ENCODE measurements at regions not wholly inside any gene's neighbourhood (a gene's known extent, or its start where the extent isn't known, plus 50 kb on each side); places are given as distances from the start of the nearest gene placed in this dataset.

DNA sequence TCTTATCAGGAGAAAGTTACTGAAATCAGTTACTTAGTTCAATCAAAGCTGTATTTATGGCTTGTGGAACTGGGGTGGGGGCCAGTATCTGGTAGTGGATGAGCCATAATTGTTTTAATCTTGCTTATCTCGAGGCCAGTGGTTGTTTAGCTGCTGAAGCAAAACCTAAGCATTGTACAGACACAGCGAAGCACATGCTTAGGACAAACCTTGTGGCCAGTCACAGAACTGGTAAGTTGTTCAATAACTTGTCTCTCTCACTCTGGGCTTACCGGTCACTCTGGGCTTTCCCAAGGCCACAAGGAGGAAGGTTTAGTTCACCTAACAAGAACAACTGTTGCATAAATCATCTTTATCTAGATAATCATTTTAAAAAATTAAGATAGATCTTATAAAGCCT lies 296.6 kb upstream of the NETO1 start:
- TF ChIP-seq, protein P1, sequence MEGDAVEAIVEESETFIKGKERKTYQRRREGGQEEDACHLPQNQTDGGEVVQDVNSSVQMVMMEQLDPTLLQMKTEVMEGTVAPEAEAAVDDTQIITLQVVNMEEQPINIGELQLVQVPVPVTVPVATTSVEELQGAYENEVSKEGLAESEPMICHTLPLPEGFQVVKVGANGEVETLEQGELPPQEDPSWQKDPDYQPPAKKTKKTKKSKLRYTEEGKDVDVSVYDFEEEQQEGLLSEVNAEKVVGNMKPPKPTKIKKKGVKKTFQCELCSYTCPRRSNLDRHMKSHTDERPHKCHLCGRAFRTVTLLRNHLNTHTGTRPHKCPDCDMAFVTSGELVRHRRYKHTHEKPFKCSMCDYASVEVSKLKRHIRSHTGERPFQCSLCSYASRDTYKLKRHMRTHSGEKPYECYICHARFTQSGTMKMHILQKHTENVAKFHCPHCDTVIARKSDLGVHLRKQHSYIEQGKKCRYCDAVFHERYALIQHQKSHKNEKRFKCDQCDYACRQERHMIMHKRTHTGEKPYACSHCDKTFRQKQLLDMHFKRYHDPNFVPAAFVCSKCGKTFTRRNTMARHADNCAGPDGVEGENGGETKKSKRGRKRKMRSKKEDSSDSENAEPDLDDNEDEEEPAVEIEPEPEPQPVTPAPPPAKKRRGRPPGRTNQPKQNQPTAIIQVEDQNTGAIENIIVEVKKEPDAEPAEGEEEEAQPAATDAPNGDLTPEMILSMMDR (IDR thresholded peaks at IDR 0.05 in 2 of 3, conservative IDR thresholded peaks at IDR 0.05 in 1 of 3; ENCODE audit: borderline replicate concordance in 1 of 3, insufficient read depth in 1 of 3, low read depth in 2 of 3, low read length in 2 of 3) = no peak
- TF ChIP-seq POLR2A (IDR thresholded peaks at IDR 0.05; ENCODE audit: borderline replicate concordance, extremely low read depth, insufficient read depth, insufficient read length) (no peak), EZH2phosphoT487 (IDR thresholded peaks at IDR 0.05; ENCODE audit: borderline replicate concordance) (no peak), YY1 (IDR thresholded peaks at IDR 0.05; ENCODE audit: extremely low read depth, insufficient replicate concordance, low read depth, low read length) (no peak), SP1 (IDR thresholded peaks at IDR 0.05; ENCODE audit: low read depth) (no peak), RAD21 (IDR thresholded peaks at IDR 0.05; ENCODE audit: low read depth) (no peak), EZH2 (IDR thresholded peaks at IDR 0.05) (no peak), EGR1 (IDR thresholded peaks at IDR 0.05; ENCODE audit: low read depth) (no peak), POLR2AphosphoS5 (IDR thresholded peaks at IDR 0.05; ENCODE audit: low read depth, low read length) (no peak)
- TF ChIP-seq, protein P2, sequence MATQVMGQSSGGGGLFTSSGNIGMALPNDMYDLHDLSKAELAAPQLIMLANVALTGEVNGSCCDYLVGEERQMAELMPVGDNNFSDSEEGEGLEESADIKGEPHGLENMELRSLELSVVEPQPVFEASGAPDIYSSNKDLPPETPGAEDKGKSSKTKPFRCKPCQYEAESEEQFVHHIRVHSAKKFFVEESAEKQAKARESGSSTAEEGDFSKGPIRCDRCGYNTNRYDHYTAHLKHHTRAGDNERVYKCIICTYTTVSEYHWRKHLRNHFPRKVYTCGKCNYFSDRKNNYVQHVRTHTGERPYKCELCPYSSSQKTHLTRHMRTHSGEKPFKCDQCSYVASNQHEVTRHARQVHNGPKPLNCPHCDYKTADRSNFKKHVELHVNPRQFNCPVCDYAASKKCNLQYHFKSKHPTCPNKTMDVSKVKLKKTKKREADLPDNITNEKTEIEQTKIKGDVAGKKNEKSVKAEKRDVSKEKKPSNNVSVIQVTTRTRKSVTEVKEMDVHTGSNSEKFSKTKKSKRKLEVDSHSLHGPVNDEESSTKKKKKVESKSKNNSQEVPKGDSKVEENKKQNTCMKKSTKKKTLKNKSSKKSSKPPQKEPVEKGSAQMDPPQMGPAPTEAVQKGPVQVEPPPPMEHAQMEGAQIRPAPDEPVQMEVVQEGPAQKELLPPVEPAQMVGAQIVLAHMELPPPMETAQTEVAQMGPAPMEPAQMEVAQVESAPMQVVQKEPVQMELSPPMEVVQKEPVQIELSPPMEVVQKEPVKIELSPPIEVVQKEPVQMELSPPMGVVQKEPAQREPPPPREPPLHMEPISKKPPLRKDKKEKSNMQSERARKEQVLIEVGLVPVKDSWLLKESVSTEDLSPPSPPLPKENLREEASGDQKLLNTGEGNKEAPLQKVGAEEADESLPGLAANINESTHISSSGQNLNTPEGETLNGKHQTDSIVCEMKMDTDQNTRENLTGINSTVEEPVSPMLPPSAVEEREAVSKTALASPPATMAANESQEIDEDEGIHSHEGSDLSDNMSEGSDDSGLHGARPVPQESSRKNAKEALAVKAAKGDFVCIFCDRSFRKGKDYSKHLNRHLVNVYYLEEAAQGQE (IDR thresholded peaks at IDR 0.05; ENCODE audit: low read depth) = no peak
- TF ChIP-seq, protein P3, sequence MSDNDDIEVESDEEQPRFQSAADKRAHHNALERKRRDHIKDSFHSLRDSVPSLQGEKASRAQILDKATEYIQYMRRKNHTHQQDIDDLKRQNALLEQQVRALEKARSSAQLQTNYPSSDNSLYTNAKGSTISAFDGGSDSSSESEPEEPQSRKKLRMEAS (IDR thresholded peaks at IDR 0.05) = no peak
